H9 (cell line): ENCODE measurements at regions not wholly inside any gene's neighbourhood (a gene's known extent, or its start where the extent isn't known, plus 50 kb on each side); places are given as distances from the start of the nearest gene placed in this dataset.

Source experiments
- DNase-seq: peaks from one replicate; pipeline ENCODE4 v3.0.0-alpha.2; 2017
- H2AFZ ChIP-seq: one replicate; pipeline ENCODE4 v1.6.1; 2013; ENCODE audit warnings: mild to moderate bottlenecking, low read length, control low read depth, moderate library complexity
- H2AK5ac ChIP-seq: 2 replicates; pipeline ENCODE4 v1.6.1; 2013; ENCODE audit warnings: low read length, control low read depth, mixed read lengths; ENCODE audit not compliant: insufficient read length
- H2BK120ac ChIP-seq: one replicate; pipeline ENCODE4 v1.6.1; 2013; ENCODE audit warnings: low read depth, mild to moderate bottlenecking, low read length, control low read depth, inconsistent platforms; ENCODE audit not compliant: poor library complexity, severe bottlenecking
- H2BK12ac ChIP-seq: 2 replicates; pipeline ENCODE4 v1.6.1; 2013; ENCODE audit warnings: low read length, control low read depth, mixed read lengths, low read depth; ENCODE audit not compliant: insufficient read length
- H2BK15ac ChIP-seq: 2 replicates; pipeline ENCODE4 v1.6.1; 2013; ENCODE audit warnings: low read depth, low read length, control low read depth
- H2BK20ac ChIP-seq: one replicate; pipeline ENCODE4 v1.6.1; 2013; ENCODE audit warnings: low read depth, mild to moderate bottlenecking, low read length, control low read depth, inconsistent platforms; ENCODE audit not compliant: poor library complexity, severe bottlenecking
- H2BK5ac ChIP-seq: 2 replicates; pipeline ENCODE4 v1.6.1; 2013; ENCODE audit warnings: low read length, control low read depth, mixed read lengths; ENCODE audit not compliant: insufficient read length
- H3K14ac ChIP-seq: 2 replicates; pipeline ENCODE4 v1.6.1; 2013; ENCODE audit warnings: low read length, control low read depth; ENCODE audit not compliant: insufficient read depth
- H3K18ac ChIP-seq: 2 replicates; pipeline ENCODE4 v1.6.1; 2013; ENCODE audit warnings: low read depth, mild to moderate bottlenecking, mixed read lengths, low read length, control low read depth; ENCODE audit not compliant: insufficient read length
- H3K23ac ChIP-seq: 2 replicates; pipeline ENCODE4 v1.6.1; 2013; ENCODE audit warnings: low read length, control low read depth, mixed read lengths, low read depth; ENCODE audit not compliant: insufficient read length
- H3K23me2 ChIP-seq: 2 replicates; pipeline ENCODE4 v1.6.1; 2013; ENCODE audit warnings: low read depth, mild to moderate bottlenecking, mixed read lengths, low read length, control low read depth; ENCODE audit not compliant: insufficient read length, poor library complexity, severe bottlenecking
- H3K27ac ChIP-seq: 2 replicates; pipeline ENCODE4 v1.5.1; 2013; ENCODE audit warnings: low read length, control low read depth, mixed read lengths, low read depth; ENCODE audit not compliant: insufficient read length
- H3K27me3 ChIP-seq: 2 replicates; pipeline ENCODE4 v1.6.1; 2013; ENCODE audit warnings: low read length, control low read depth, inconsistent platforms; ENCODE audit not compliant: insufficient read depth
- H3K4ac ChIP-seq: 2 replicates; pipeline ENCODE4 v1.6.1; 2013; ENCODE audit warnings: low read depth, mild to moderate bottlenecking, control low read depth, inconsistent platforms, low read length, moderate library complexity
- H3K4me1 ChIP-seq: 2 replicates; pipeline ENCODE4 v1.6.1; 2013; ENCODE audit warnings: low read length, control low read depth, inconsistent platforms; ENCODE audit not compliant: insufficient read depth
- H3K4me2 ChIP-seq: 2 replicates; pipeline ENCODE4 v1.6.1; 2013; ENCODE audit warnings: low read length, control low read depth, mixed read lengths; ENCODE audit not compliant: insufficient read length, insufficient read depth
- H3K56ac ChIP-seq: 2 replicates; pipeline ENCODE4 v1.6.1; 2013; ENCODE audit warnings: low read depth, mild to moderate bottlenecking, mixed read lengths, low read length, control low read depth; ENCODE audit not compliant: insufficient read length
- H3K79me1 ChIP-seq: 2 replicates; pipeline ENCODE4 v1.6.1; 2013; ENCODE audit warnings: low read depth, mild to moderate bottlenecking, moderate library complexity, low read length, control low read depth, inconsistent platforms; ENCODE audit not compliant: insufficient read depth, poor library complexity, severe bottlenecking
- H3K79me2 ChIP-seq: 2 replicates; pipeline ENCODE4 v1.6.1; 2013; ENCODE audit warnings: low read length, control low read depth, inconsistent platforms; ENCODE audit not compliant: insufficient read depth
- H3K9ac ChIP-seq: 2 replicates; pipeline ENCODE4 v1.6.1; 2013; ENCODE audit warnings: low read length, control low read depth, mixed read lengths; ENCODE audit not compliant: insufficient read length; ENCODE audit errors: extremely low read depth
- H3K9me3 ChIP-seq: one replicate; pipeline ENCODE4 v1.6.1; 2013; ENCODE audit warnings: low read depth, low read length, inconsistent platforms; ENCODE audit not compliant: control insufficient read depth
- H3T11ph ChIP-seq: one replicate; pipeline ENCODE4 v1.6.1; 2013; ENCODE audit warnings: mild to moderate bottlenecking, low read length, control low read depth, inconsistent platforms
- H4K20me1 ChIP-seq: one replicate; pipeline ENCODE4 v1.6.1; 2013; ENCODE audit not compliant: control insufficient read depth, insufficient read length, insufficient read depth
- H4K5ac ChIP-seq: 2 replicates; pipeline ENCODE4 v1.6.1; 2013; ENCODE audit warnings: low read depth, mild to moderate bottlenecking, mixed read lengths, low read length, control low read depth; ENCODE audit not compliant: insufficient read length
- H4K8ac ChIP-seq: replicated peaks from 2 replicates; pipeline ENCODE4 v1.6.1; 2013; ENCODE audit warnings: low read length, control low read depth, mixed read lengths, low read depth; ENCODE audit not compliant: insufficient read length
- H4K91ac ChIP-seq: 2 replicates; pipeline ENCODE4 v1.6.1; 2013; ENCODE audit warnings: low read depth, mild to moderate bottlenecking, moderate library complexity, mixed read lengths, low read length, control low read depth; ENCODE audit not compliant: insufficient read length
- H3K27ac Mint-ChIP-seq, 3 experiments: 2 replicates in 2 of 3; 3 replicates in 1 of 3; pipeline ENCODE4 v1.8.0; 2020 to 2021; ENCODE audit warnings: mixed read lengths in 3 of 3, mild to moderate bottlenecking in 1 of 3, moderate library complexity in 1 of 3
- H3K27me3 Mint-ChIP-seq: 2 replicates; pipeline ENCODE4 v1.8.0; 2021; ENCODE audit warnings: low read depth, mild to moderate bottlenecking, moderate library complexity, mixed read lengths
- H3K36me3 Mint-ChIP-seq, 3 experiments: 2 replicates in 2 of 3; 3 replicates in 1 of 3; pipeline ENCODE4 v1.8.0; 2020 to 2021; ENCODE audit warnings: low read depth in 3 of 3, mixed read lengths in 3 of 3; ENCODE audit not compliant: insufficient read depth in 1 of 3
- H3K4me1 Mint-ChIP-seq, 2 experiments: 2 replicates each; pipeline ENCODE4 v1.8.0; 2020; ENCODE audit warnings: mixed read lengths in 2 of 2
- H3K4me3 Mint-ChIP-seq, 2 experiments: 2 replicates in 1 of 2; 3 replicates in 1 of 2; pipeline ENCODE4 v1.8.0; 2020 to 2021; ENCODE audit warnings: mild to moderate bottlenecking in 2 of 2, mixed read lengths in 2 of 2, moderate library complexity in 1 of 2
- H3K9me3 Mint-ChIP-seq, 2 experiments: 2 replicates in 1 of 2; 3 replicates in 1 of 2; pipeline ENCODE4 v1.8.0; 2020; ENCODE audit warnings: mild to moderate bottlenecking in 2 of 2, mixed read lengths in 2 of 2, moderate library complexity in 1 of 2
- WGBS: extraction: QIAGEN DNeasy Blood & Tissue Kit; methylation state at CpG from one replicate; pipeline ENCODE4 v1.1.7; 2013; ENCODE audit warnings: missing lambda C conversion rate, low lambda C conversion rate, mixed read lengths; ENCODE audit not compliant: insufficient read length; ENCODE audit errors: extremely low coverage; 5-methylcytosine and 5-hydroxymethylcytosine counted together
- TF ChIP-seq, protein P1 (sequence below): fragments of 200-600 bp; sonication (generic); conservative IDR thresholded peaks from 3 replicates; pipeline ENCODE4 v1.8.0; 2021; ENCODE audit warnings: antibody characterized with exemption, mild to moderate bottlenecking

DNA sequence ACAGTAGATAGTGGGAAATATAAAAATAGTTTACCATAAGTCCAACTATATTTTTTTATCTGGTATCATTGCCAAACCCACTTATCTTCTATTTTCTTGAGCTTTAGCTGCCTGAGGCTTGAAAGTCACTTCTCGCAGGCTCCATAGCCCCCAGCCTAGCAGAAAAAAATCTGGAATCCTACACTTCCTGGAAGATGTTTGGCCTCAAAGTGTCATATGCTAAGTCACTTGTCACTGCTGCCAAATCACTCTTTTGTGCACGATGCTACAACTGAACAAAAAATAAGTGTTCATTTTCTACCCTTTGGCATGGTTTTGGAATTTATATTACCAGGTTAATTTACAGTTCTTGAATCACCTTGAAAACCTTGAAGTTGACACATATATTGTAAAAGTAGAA lies 612.5 kb upstream of the ATXN8OS start:
- Mint-ChIP-seq H3K9me3 (peaks cover 13 to 16% of the 10 kb centered on the region in 2 experiments), H3K4me1 (no peaks in the 10 kb centered on the region), H3K27me3 (no peaks in the 10 kb centered on the region), H3K27ac (no peak overlapping the region; a peak in 1 of 7 replicates), H3K4me3 (no peak overlapping the region), H3K36me3 (peaks cover 2 to 5% (median 2%) of the 10 kb centered on the region in 3 experiments; a peak in 5 of 7 replicates)
- Histone ChIP-seq H3K9ac (no peak overlapping the region), H2BK12ac (no peak overlapping the region), H3K27ac (no peak overlapping the region), H3K23me2 (no peaks in the 10 kb centered on the region), H2BK5ac (no peak overlapping the region), H3K4me1 (no peaks in the 10 kb centered on the region), H3K18ac (no peak overlapping the region), H3K14ac (no peak overlapping the region), H4K20me1 (no peaks in the 10 kb centered on the region), H4K8ac (no peak overlapping the region), H2AK5ac (no peak overlapping the region), H4K5ac (no peak overlapping the region), H4K91ac (no peak overlapping the region), H2AFZ (no peak overlapping the region), H3K4ac (no peak overlapping the region), H3K79me1 (no peaks in the 10 kb centered on the region), H2BK120ac (no peak overlapping the region), H2BK20ac (no peak overlapping the region), H3K9me3 (no peaks in the 10 kb centered on the region), H3K27me3 (no peaks in the 10 kb centered on the region), H3K4me2 (no peak overlapping the region), H3K23ac (no peak overlapping the region), H3K79me2 (no peaks in the 10 kb centered on the region), H3K56ac (no peak overlapping the region), H3T11ph (no peak overlapping the region), H2BK15ac (no peak overlapping the region)
- TF ChIP-seq, protein P1, sequence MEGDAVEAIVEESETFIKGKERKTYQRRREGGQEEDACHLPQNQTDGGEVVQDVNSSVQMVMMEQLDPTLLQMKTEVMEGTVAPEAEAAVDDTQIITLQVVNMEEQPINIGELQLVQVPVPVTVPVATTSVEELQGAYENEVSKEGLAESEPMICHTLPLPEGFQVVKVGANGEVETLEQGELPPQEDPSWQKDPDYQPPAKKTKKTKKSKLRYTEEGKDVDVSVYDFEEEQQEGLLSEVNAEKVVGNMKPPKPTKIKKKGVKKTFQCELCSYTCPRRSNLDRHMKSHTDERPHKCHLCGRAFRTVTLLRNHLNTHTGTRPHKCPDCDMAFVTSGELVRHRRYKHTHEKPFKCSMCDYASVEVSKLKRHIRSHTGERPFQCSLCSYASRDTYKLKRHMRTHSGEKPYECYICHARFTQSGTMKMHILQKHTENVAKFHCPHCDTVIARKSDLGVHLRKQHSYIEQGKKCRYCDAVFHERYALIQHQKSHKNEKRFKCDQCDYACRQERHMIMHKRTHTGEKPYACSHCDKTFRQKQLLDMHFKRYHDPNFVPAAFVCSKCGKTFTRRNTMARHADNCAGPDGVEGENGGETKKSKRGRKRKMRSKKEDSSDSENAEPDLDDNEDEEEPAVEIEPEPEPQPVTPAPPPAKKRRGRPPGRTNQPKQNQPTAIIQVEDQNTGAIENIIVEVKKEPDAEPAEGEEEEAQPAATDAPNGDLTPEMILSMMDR, result no peak
- no CpG with 5 or more reads among the region's 2 CpGs for WGBS
- no peak for DNase-seq
